GM12874 (cell line): ENCODE measurements at regions not wholly inside any gene's neighbourhood (a gene's known extent, or its start where the extent isn't known, plus 50 kb on each side); places are given as distances from the start of the nearest gene placed in this dataset.

ENCODE experiments used
- TF ChIP-seq, protein P1 (sequence below): IDR thresholded peaks from 2 replicates; pipeline ENCODE4 v1.5.1; 2011; ENCODE audit warnings: low read depth, mild to moderate bottlenecking, control low read depth, low read length, moderate library complexity; ENCODE audit not compliant: insufficient read depth

DNA sequence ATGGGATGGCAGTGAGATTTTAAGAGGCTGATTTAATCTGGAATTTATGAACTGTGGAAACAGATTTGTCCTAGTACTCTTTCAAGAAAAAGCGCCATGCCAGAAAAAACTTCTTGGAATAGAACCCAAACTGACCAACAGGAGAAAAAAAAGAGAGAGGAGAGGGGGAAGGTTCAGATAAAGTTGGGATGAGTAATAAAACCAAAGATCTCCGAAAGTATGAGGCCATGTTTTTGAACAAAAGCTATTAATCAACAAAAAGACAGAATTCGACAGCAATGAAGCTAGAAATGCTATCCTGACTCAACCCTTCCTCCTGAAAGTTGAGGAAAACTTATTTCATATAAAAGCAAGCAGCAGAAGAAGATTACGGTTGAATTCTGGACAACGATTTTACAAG lies 135.5 kb downstream of the CEMIP2 start:
- TF ChIP-seq, protein P1, sequence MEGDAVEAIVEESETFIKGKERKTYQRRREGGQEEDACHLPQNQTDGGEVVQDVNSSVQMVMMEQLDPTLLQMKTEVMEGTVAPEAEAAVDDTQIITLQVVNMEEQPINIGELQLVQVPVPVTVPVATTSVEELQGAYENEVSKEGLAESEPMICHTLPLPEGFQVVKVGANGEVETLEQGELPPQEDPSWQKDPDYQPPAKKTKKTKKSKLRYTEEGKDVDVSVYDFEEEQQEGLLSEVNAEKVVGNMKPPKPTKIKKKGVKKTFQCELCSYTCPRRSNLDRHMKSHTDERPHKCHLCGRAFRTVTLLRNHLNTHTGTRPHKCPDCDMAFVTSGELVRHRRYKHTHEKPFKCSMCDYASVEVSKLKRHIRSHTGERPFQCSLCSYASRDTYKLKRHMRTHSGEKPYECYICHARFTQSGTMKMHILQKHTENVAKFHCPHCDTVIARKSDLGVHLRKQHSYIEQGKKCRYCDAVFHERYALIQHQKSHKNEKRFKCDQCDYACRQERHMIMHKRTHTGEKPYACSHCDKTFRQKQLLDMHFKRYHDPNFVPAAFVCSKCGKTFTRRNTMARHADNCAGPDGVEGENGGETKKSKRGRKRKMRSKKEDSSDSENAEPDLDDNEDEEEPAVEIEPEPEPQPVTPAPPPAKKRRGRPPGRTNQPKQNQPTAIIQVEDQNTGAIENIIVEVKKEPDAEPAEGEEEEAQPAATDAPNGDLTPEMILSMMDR = no peak

DNA sequence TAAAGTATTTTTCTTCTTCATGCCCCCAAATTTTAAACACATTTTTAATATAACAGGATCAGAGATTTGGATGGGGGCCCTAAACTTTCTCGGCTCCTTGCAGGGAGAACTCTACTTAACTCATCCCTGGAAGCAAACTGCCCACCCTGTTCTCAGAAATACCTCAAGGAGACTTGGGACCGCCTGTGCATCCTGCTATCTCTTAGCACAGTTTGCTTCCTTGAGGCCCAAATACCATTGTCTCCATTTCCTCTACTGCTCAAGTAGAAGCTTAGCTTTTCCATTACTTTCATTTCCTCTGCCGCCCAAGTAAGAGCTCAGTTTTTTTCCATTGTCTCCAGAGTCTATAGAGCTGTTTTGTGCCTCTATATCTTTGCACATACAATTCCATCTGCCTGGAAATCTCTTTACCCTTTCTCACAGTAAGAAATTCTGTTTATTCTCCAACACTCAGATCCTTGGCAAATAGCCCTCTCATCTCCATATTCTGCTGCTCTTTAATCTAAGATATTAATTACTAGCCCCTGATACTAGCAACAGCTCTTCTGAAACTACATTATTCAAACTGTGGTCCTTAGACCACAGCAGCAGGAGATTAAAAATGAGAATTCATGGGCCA lies 137.8 kb downstream of the CEMIP2 start:
- TF ChIP-seq, protein P1 = no peak

DNA sequence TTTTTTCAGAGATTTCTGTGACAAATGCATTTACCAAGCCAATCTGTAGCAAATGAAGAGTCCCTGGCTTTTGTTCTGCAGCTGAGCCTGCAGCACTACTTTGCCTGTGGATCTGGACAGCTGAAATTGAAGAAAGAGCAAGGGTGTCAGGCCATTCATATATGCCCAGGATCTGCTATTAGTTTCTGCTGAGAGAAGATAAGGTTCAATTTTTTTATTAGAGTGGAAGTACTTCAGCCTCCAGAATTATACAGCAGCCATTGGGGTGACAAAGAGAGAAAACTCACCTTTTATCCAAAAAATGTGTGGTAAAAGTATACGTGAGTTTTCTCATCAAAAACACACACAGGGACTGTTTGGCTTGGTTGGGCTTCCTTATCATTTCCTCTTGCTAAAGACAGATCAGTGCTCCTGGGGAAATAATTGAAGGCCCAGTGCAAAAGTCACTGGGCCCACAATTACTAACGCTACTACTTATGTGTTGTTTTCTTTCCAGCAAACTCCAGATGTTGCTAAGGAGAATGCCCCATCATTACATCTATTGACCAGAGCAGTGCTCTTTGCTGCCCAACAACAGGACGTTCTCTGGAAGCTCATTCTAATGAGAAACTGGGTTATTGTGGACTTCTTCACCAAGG lies 138.6 kb downstream of the CEMIP2 start:
- TF ChIP-seq, protein P1 = no peak

DNA sequence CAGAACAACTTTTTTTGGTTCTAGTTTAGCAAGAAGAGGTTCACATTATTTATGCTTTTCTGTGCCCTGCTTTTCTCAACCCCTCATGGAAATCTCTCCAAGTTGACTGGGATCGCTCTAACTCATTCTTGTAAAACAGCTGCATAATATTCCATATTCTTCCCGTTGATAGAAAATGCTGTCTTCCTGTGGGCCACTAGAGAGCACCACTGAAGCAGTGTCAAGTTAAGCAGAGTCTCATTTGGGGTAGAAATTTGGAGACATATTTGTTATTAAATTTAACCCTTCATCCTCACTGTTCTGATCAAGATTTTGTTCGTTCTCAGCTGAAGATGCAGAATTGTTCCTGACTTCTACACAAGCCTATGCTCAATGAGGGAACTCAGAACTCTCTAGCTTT lies 140.1 kb downstream of the CEMIP2 start:
- TF ChIP-seq, protein P1 = 0 out of 2 replicates have a peak, but pooled peaks have one; percentile 19

DNA sequence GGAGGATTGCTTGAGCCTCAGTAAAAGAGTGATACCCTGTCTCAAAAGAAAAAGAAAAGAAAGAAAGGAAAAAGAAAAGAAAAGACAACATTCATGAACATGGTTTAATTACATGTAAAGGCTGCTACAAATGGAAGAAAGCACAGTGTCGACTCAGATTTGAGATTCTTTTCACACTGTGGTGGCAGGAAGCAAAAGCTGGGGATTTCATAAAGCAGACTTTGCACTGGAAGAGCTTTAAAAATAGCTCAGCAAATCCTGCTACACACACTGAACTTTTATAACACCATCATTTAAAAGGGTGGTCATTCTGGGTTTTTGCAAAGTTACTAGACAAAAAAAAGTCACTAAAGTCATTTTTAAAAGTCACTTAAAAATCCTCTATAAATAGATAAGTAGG lies 140.8 kb downstream of the CEMIP2 start:
- TF ChIP-seq, protein P1 = no peak

DNA sequence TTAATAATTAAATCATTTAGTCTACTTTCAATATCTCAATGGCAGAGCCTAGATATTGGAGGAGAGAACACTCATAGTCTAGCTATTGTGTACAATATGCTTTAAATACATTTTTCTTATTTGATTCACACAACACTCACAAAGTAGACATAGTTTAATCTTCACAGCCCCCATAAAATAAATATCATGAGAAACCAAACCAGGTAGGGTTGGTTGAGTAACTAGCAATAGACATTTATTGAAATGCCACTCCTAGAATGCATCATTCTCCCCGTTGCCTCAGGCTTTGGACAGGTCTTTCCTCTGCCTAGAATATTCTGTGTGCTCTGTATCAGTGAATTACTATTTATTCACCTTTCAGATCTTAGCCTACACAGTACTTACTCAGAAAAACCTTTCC lies 141.9 kb downstream of the CEMIP2 start:
- TF ChIP-seq, protein P1 = no peak

DNA sequence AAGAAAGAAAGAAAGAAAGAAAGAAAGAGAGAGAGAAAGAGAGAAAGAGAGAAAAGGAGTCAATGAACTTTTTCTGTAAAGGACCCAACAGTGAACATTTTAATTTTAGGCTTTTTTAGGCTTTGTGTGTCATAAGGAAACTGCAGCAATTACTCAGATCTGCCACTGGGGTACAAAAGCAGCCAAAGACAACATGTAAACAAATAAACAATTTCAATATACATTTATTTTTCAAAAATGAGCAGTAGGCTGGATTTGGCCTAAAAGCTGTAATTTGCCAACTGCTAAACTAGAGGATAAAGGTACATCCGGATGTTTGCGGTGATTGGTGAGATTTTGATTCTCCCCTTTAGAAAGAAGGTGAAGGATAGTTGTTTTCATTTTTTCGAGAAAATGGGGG lies 143.6 kb downstream of the CEMIP2 start:
- TF ChIP-seq, protein P1 = no peak
